Panc1 (cell line): ENCODE measurements at regions not wholly inside any gene's neighbourhood (a gene's known extent, or its start where the extent isn't known, plus 50 kb on each side); places are given as distances from the start of the nearest gene placed in this dataset.
"Not testable (repeated sequence)": the region's sequence is repeated elsewhere in the genome, so short reads cannot be mapped to it uniquely, and the experiment has no call there.

Experiments
- ATAC-seq: fragments of 200-7000 bp; cut with Tn5 transposase; 2 replicates; pipeline ENCODE4 v1.9.1; 2020; ENCODE audit warnings: mild to moderate bottlenecking, moderate library complexity
- BruUV-seq: library from RNA; stranded (reverse); fragments of 400-500 nt; replicated peaks from 2 replicates; lab custom pipeline; 2021; lab: Mats Ljungman, UMichigan
- CTCF ChIA-PET: fragments of 300-600 bp; sonication (Branson Sonifier 250); formaldehyde crosslinking; loops from one replicate; lab custom pipeline; 2022; ENCODE audit warnings: antibody characterized with exemption; lab: Charles Lee
- POLR2A ChIA-PET: fragments of 300-600 bp; sonication (Branson Sonifier 250); formaldehyde crosslinking; loops from one replicate; lab custom pipeline; 2022; ENCODE audit warnings: antibody characterized with exemption; lab: Charles Lee
- DNase-seq: peaks from one replicate; pipeline ENCODE4 v3.0.0-alpha.2; 2010; ENCODE audit warnings: low read depth, low spot score
- H3K27ac ChIP-seq: 2 replicates; pipeline ENCODE4 v1.5.1; 2011; ENCODE audit warnings: mild to moderate bottlenecking, low read length, inconsistent platforms
- H3K27me3 ChIP-seq: fragments of 200-500 bp; sonication (Bioruptor generic); 2 replicates; pipeline ENCODE4 v1.6.0; 2014; ENCODE audit warnings: low read length, inconsistent platforms; ENCODE audit not compliant: control insufficient read depth, insufficient read depth
- H3K36me3 ChIP-seq: fragments of 200-500 bp; sonication (Bioruptor generic); 2 replicates; pipeline ENCODE4 v1.5.1; 2014; ENCODE audit warnings: inconsistent platforms, mild to moderate bottlenecking, low read length, moderate library complexity; ENCODE audit not compliant: control insufficient read depth, insufficient read depth
- H3K4me1 ChIP-seq: 2 replicates; pipeline ENCODE4 v1.5.1; 2011; ENCODE audit warnings: inconsistent platforms, mild to moderate bottlenecking, low read length, moderate library complexity; ENCODE audit not compliant: control insufficient read depth, insufficient read depth
- H3K4me3 ChIP-seq, 2 experiments: 2 replicates each; pipeline ENCODE4 v1.5.1; 2011 to 2012; ENCODE audit warnings: low read depth in 2 of 2, low read length in 2 of 2, mild to moderate bottlenecking in 2 of 2, inconsistent platforms in 1 of 2, moderate library complexity in 1 of 2
- H3K9me3 ChIP-seq: fragments of 200-500 bp; sonication (Bioruptor generic); 2 replicates; pipeline ENCODE4 v1.5.1; 2014; ENCODE audit warnings: low read depth, mild to moderate bottlenecking, inconsistent platforms, low read length, moderate library complexity; ENCODE audit not compliant: control insufficient read depth, insufficient read depth
- POLR2AphosphoS5 ChIP-seq: IDR thresholded peaks from 2 replicates; pipeline ENCODE4 v1.6.1; 2012; ENCODE audit warnings: mild to moderate bottlenecking, low read depth, low read length, moderate library complexity
- SIN3A ChIP-seq: IDR thresholded peaks from 2 replicates; pipeline ENCODE4 v1.6.1; 2012; ENCODE audit warnings: low read depth, mild to moderate bottlenecking, low read length, moderate library complexity, borderline replicate concordance; ENCODE audit not compliant: insufficient read depth
- TCF7L2 ChIP-seq: IDR thresholded peaks from 2 replicates; pipeline ENCODE4 v1.6.1; 2011; ENCODE audit warnings: mild to moderate bottlenecking, low read depth, low read length, inconsistent platforms
- in situ Hi-C: cut with HindIII; loops from 2 replicates; pipeline ENCODE4 v1.10.0; 2016; ENCODE audit warnings: low sequenced_read_pairs, low pct_unique_long_range_greater_than_20kb
- intact Hi-C: fragments of 100-400 bp; cut with micrococcal nuclease; formaldehyde crosslinking; loops from one replicate; pipeline ENCODE4 v1.10.0; 2022; ENCODE audit not compliant: unreplicated experiment
- TF ChIP-seq, protein P1 (sequence below): fragments of 450-650 bp; IDR thresholded peaks from 2 replicates; pipeline ENCODE4 v1.5.1; 2017; ENCODE audit warnings: mild to moderate bottlenecking
- TF ChIP-seq, protein P2 (sequence below), 2 experiments: IDR thresholded peaks; 2 replicates each; pipeline ENCODE4 v1.6.1; 2011 to 2012; ENCODE audit warnings: low read depth in 2 of 2, control low read depth in 1 of 2, low read length in 1 of 2, mild to moderate bottlenecking in 1 of 2, moderate library complexity in 1 of 2; ENCODE audit not compliant: insufficient read depth in 1 of 2

DNA sequence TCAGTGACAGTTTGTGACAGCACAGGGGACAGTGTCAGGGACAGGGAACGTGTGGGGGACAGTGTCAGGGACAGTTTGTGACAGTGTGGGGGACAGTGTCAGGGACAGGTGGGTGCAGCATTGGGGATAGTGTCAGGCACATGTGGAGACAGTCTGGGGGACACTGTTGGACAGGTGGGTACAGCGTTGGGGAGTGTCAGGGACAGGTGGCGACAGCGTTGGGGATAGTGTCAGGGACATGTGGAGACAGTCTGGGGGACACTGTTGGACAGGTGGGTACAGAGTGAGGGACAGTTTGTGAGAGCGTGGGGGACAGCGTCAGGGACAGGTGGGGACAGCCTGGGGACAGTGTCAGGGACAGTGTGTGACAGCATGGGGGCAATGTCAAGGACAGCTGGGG lies 140.0 kb downstream of the TMEM121 start:
- H3K36me3 ChIP-seq: no peaks in the 10 kb centered on the region
- H3K4me1 ChIP-seq: no peaks in the 10 kb centered on the region
- no peak for ATAC-seq
- H3K4me3 ChIP-seq: no peak overlapping the region
- TF ChIP-seq, protein P1, sequence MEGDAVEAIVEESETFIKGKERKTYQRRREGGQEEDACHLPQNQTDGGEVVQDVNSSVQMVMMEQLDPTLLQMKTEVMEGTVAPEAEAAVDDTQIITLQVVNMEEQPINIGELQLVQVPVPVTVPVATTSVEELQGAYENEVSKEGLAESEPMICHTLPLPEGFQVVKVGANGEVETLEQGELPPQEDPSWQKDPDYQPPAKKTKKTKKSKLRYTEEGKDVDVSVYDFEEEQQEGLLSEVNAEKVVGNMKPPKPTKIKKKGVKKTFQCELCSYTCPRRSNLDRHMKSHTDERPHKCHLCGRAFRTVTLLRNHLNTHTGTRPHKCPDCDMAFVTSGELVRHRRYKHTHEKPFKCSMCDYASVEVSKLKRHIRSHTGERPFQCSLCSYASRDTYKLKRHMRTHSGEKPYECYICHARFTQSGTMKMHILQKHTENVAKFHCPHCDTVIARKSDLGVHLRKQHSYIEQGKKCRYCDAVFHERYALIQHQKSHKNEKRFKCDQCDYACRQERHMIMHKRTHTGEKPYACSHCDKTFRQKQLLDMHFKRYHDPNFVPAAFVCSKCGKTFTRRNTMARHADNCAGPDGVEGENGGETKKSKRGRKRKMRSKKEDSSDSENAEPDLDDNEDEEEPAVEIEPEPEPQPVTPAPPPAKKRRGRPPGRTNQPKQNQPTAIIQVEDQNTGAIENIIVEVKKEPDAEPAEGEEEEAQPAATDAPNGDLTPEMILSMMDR: no peak
- TF ChIP-seq, protein P2, sequence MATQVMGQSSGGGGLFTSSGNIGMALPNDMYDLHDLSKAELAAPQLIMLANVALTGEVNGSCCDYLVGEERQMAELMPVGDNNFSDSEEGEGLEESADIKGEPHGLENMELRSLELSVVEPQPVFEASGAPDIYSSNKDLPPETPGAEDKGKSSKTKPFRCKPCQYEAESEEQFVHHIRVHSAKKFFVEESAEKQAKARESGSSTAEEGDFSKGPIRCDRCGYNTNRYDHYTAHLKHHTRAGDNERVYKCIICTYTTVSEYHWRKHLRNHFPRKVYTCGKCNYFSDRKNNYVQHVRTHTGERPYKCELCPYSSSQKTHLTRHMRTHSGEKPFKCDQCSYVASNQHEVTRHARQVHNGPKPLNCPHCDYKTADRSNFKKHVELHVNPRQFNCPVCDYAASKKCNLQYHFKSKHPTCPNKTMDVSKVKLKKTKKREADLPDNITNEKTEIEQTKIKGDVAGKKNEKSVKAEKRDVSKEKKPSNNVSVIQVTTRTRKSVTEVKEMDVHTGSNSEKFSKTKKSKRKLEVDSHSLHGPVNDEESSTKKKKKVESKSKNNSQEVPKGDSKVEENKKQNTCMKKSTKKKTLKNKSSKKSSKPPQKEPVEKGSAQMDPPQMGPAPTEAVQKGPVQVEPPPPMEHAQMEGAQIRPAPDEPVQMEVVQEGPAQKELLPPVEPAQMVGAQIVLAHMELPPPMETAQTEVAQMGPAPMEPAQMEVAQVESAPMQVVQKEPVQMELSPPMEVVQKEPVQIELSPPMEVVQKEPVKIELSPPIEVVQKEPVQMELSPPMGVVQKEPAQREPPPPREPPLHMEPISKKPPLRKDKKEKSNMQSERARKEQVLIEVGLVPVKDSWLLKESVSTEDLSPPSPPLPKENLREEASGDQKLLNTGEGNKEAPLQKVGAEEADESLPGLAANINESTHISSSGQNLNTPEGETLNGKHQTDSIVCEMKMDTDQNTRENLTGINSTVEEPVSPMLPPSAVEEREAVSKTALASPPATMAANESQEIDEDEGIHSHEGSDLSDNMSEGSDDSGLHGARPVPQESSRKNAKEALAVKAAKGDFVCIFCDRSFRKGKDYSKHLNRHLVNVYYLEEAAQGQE (IDR thresholded peaks at IDR 0.05; ENCODE audit: insufficient read depth in 1 of 2, low read depth in 2 of 2, low read length in 1 of 2): no peak
- TF ChIP-seq SIN3A (no peak), POLR2AphosphoS5 (no peak), TCF7L2 (no peak)
- intact Hi-C loops: no loop called here
- ChIA-PET CTCF (no interaction called here), POLR2A (no interaction called here)
- no peaks in the 10 kb centered on the region for H3K9me3 ChIP-seq
- no peak overlapping the region for H3K27ac ChIP-seq
- H3K27me3 ChIP-seq: no peaks in the 10 kb centered on the region
- DNase-seq: no peak
- in situ Hi-C loops: no loop called here
- BruUV-seq: no TSS peak

DNA sequence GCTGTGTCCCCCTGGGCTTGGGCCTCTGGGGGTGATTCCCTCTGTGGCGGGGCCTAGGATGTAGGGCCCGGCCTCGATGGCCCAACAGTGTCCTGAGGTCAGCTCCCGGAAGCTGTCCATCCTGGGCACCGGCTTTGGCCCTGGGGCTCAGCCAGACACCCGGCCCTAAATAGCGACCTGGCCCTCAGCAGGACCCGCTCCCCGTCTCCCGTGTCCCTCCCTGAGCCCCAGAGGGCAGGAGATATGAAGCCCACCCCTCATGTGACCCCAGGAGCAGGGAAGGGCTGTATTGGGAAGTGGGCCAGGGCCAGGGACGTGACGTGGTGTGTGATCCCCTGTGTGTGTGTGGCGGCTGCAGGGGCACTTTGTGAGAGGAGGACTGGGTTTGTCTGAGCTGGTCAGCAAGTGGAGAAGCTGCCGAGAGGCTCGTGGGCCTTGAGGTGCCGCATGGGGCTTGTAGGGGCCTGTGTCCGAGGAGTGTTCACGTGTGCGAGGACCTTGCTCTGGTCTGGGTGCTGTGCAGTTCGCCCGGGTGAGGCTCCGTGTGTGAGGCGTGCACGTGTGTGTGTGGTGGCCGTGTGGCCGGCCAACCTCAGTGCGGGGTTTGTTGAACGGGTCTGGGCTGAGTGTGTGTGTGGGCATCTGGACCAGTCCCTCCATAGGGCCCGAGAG lies 140.7 kb downstream of the TMEM121 start:
- H3K27ac ChIP-seq, BruUV-seq, POLR2A ChIA-PET, intact Hi-C loops, H3K4me1 ChIP-seq, in situ Hi-C loops, H3K4me3 ChIP-seq, CTCF ChIA-PET, DNase-seq, H3K27me3 ChIP-seq, H3K9me3 ChIP-seq, ATAC-seq, H3K36me3 ChIP-seq: not testable (repeated sequence)

DNA sequence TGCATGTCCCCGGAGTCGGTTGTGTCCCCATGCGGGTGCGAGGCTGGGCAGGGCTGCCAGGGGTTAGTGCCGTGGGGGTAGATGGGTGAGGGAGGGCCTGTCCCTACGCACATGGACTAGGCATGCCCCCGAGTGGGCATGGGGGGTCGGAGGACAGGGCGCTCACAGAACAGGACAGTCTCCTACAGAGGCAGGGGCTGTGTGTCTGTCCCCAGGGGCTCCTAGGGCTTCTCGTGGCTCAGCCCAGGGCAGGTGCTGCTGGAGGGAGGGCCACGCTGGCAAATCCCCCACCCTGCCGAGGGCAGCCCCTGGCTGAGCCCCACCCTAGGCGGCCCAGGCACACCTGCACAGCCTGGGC lies 141.3 kb downstream of the TMEM121 start:
- CTCF ChIA-PET, DNase-seq, H3K36me3 ChIP-seq, BruUV-seq, in situ Hi-C loops, H3K27me3 ChIP-seq, H3K4me3 ChIP-seq, H3K4me1 ChIP-seq, H3K9me3 ChIP-seq, H3K27ac ChIP-seq, ATAC-seq, intact Hi-C loops, POLR2A ChIA-PET: not testable (repeated sequence)

DNA sequence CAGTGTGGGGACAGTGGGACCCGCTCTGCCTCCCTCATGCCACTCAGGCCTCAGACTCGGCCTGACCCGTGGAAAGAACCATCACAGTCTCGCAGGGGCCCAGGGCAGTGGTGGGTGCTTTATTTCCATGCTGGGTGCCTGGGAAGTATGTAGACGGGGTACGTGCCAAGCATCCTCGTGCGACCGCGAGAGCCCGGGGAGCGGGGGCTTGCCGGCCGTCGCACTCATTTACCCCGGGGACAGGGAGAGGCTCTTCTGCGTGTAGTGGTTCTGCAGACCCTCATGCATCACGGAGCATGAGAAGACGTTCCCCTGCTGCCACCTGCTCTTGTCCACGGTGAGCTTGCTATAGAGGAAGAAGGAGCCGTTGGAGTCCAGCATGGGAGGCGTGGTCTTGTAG lies 141.6 kb downstream of the TMEM121 start:
- H3K27me3 ChIP-seq, H3K9me3 ChIP-seq, H3K4me3 ChIP-seq, POLR2A ChIA-PET, in situ Hi-C loops, DNase-seq, BruUV-seq, H3K36me3 ChIP-seq, intact Hi-C loops, CTCF ChIA-PET, H3K27ac ChIP-seq, H3K4me1 ChIP-seq, ATAC-seq: not testable (repeated sequence)

DNA sequence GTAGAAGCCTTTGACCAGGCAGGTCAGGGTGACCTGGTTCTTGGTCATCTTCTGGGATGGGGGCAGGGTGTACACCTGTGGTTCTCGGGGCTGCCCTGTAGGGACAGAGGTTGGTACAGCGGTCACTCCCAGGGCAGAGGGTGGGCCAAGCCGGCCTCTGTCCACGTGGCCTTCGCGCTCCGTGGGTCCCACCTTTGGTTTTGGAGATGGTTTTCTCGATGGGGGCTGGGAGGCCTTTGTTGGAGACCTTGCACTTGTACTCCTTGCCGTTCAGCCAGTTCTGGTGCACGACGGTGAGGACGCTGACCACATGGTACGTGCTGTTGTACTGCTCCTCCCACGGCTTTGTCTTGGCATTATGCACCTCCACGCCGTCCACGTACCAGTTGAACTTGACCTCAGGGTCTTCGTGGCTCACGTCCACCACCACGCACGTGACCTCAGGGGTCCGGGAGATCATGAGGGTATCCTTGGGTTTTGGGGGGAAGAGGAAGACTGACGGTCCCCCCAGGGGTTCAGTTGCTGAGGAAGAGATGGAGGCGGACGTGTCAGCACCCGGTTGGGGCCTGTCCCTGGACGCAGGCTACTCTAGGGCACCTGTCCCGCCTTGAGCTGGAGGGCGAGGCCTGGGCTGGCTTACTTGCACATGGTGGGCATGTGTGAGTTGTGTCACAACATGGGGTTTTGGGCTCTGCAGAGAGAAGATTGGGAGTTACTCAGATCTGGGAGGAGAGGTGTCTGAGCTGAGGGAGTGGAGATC lies 142.3 kb downstream of the TMEM121 start:
- BruUV-seq, H3K27me3 ChIP-seq, in situ Hi-C loops, H3K27ac ChIP-seq, ATAC-seq, H3K36me3 ChIP-seq, CTCF ChIA-PET, H3K4me1 ChIP-seq, intact Hi-C loops, H3K9me3 ChIP-seq, DNase-seq, POLR2A ChIA-PET, H3K4me3 ChIP-seq: not testable (repeated sequence)
